Stimulated activated CD4-positive, alpha-beta T cell treated with anti-CD3 and anti-CD28 coated beads, Interleukin-4, amount 100 ng/mL, for 24 hours (primary cell): ENCODE measurements at regions not wholly inside any gene's neighbourhood (a gene's known extent, or its start where the extent isn't known, plus 50 kb on each side); places are given as distances from the start of the nearest gene placed in this dataset.

Experiments used
- DNase-seq: peaks from one replicate; pipeline ENCODE4 v3.0.0-alpha.2; 2020

DNA sequence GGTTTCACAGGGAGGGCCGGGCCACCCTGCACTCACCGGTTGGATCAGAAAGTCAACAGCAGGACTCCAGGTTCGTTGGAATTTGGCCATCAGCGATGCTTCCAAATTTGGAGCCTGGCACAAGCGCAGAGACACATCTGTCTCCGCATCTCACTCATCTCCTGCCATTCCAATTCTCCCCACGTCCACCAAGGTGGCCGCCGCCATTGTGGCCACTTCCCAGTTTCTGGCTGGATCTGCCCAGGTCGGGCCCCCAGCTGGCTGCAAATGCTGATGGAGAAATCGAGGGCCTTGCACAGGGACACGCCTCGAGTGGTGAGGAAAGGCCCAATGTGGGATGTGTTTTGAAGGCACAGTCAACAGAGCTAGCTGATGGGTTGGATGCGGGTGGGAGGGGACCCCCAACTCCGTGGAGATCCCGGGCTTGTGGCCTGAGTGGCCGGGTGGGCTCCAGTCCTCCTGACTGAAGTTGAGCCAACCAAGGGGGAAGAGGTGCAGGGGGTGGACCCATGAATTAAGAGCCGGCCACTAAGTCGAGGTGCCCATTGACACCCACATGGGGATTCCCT is 102.7 kb downstream of the CRYAA start:
- no peak for DNase-seq

DNA sequence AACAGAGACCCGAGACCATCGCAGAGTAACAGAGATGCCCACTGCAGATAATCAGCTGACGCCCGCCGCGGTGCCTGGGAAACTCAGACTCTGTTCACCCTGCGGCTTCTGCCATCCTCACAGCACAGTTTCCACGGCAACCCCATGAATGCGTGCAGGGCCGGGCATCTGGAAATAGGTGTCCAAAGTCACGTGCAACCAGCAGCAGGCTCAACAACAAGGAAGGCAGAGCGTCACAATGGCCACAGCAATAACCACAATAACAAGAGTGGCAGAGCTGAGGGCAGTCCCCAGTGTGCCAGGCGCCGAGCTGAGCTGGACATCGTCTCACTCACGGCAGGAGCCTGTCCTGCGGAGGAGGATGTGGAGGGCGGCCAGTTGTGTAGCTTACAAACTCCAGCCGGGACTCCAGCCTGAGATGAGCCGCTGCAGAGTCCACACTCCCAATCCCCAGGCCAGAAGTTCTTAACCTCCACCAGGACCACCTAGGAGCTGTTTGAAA is 102.0 kb downstream of the CRYAA start:
- DNase-seq, result no peak

DNA sequence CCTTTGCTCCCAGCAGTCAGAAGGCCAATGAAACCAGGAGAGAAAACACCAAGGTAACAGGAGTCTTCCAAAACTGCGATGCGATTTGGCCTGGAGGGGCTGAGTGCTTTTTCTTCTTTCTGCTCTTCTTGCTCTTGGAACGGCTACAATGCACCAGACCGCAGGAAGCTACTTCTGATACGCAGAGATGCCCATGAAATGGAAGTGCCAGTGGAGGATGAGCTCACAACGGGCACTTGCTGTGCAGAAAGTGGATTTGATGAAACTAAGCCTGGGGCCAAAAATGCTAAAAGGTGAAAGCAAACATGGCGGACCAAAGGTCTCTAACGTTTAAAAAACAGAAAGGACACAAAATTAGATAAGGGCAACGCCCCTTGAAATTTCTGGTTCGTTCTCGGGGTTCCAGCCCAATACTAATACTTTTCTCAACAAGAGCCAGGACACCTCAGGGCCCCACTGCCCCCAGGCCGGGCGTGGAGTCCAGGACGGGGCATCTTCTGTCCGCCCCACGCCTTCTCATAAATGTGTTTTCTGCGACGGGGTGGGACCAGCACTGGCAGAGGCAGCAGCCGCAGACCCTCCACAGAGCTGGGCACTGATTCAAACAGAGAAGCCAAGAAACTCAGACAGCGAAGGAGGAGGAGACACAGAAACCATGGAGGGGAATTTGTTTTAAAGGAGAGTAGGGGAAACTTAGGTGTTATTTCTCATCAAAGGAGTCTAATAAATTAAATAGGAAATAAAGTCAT is 101.3 kb downstream of the CRYAA start:
- DNase-seq, result no peak

DNA sequence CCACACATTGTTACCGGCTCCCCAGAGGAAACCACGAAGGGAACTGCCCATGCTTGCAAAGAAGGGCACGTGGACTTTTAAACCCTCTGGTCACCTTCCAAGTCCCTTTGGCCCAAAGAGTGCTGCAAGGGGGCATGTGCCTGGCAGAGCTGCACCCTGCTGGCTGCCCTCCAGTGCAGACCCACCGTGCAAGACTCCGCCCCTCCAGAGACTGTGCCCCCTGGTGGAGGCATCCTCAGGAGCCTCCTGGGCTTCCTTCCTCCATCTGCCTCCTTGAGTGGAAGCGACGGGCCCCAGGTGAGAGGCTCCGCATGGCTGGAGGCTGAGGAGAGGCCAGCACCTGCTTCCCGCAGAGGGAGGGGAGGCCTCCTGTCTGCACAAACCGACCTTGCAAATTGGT is 100.6 kb downstream of the CRYAA start:
- peak; percentile 25 for DNase-seq

DNA sequence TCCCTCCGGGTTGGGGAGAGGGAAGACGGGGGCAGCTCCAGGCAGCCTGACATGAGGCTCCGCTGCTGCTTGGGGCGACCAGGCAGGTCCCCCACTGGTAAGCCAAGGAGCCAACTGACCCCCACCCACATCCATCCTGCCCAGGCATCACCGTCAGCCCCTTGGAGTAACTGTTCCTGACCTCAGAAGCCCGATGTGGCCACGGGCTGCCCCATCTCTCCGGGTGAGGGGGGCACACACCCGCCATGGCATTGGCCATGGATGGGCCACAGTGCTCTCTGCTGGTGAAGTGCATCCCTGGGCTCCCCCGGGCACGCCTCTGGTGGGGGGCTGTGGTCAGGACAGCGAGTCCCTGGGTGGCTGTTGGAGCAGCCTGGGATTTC is 100.0 kb downstream of the CRYAA start:
- DNase-seq, result no peak

DNA sequence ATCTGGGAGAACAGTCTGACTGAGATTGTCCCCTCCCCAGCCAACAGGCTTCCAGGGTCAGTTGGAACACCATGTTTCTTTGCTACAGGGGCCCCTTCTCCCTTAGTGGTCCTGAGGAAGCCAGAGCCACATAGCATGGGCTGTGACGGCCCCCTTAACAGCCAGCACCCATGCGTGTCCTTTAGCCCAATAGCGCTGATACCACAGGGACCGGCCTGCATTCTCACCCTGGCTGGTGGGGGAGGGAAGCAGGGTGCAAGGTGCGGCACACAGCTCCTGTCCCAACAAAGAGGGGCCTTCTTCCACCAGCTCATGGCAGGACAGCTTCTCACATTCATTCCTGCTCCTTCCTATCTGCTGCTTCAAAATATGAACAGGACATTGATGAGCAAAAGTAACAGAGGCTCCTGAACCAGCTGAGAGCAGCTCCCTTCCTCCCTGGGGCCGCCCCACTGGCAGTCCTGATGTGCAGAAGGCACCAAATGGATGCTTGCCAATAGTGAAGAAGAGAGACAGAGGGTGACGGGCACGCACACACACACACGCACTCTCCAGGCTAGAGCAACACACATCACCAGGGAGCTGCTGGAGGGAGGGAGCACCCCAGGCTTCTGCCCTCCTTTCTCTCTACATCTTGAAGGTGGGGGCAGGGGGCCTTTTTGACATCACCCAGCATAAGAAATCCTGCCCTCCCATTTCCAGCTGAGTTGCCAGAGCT is 99.4 kb downstream of the CRYAA start:
- DNase-seq, result no peak

DNA sequence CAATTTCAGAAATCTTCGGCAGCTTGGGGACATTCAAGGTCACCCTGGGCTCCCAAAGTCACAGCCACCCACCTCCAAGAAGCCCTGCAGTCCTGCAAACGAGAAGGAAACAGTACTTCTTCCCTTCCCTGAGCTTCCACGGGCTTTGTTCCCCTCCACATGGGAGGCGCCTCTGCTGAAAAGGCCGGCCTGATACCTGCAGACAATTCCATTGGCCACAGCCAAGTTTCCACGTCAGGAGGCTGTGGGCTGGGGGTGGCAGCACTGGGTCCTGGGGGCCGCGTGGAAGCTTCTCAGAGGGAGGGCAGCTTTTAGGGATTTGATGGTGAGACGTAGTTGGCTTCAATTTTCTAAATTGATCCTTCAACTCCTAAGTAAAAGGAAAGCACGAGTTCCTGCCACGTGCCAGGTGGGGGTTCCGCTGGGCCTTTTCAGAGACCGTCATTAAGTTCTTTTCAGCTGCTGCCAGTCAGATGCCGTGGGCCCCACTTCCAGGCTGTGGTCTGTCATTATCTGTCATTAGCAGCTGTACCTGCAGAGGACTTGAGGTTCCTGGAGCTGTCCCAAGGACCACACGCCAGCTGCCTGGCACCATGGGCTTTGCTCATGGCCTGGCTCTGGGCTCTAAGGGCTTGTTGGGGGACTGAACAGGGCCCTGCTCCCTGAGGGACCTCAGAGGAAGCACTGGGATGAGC is 98.7 kb downstream of the CRYAA start:
- DNase-seq, result no peak

DNA sequence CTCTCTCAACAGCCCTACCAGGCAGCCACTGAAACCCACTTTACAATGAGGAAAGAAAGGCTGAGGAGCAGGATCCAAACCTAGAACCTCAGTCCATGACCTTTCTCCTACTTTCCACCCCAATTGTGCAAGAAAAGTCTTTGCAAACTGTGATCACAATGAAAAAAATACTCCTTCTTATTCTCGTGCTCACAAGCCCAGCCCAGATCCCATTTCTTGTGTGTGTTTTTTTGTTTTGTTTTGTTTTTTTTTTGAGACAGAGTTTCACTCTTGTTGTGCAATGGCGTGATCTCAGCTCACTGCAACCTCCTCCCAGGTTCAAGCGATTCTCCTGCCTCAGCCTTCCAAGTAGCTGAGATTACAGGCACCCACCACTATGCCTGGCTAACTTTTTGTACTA is 97.7 kb downstream of the CRYAA start:
- DNase-seq, result no peak

DNA sequence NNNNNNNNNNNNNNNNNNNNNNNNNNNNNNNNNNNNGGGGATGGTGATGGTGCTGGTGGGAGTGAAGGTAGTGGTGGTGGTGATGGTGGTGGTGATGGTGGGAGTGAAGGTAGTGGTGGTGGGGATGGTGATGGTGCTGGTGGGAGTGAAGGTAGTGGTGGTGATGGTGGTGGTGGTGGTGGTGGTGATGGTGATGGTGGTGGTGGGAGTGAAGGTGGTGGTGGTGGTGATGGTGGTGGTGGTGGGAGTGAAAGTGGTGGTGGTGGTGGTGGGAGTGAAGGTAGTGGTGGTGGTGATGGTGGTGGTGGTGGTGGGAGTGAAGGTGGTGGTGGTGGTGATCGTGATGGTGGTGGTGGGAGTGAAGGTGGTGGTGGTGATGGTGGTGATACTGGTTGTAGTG is 93.6 kb downstream of the CRYAA start:
- DNase-seq, result no peak
